ENCODE measurements at regions not wholly inside any gene's neighbourhood (a gene's known extent, or its start where the extent isn't known, plus 50 kb on each side); places are given as distances from the start of the nearest gene placed in this dataset.

DNA sequence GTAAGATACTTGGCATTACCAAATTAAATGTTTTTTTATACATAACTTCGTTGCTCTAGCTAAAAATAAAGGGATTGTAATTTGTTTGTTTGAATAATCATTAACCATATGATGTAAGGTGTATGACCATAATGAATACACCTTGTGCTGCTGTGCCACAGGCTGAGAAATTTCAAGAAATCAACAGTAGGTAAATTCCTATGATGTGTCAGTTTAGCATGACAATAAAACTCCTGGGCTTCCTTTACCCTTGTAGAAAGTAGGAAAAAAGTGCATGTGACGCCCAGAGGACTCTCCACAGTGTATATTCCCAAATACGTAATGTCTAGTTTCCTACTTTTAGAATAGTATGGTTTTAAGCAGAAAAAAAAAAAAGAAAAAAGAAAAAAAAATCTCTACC, 208.1 kb downstream of the SATB1 start:
- no peaks in the 10 kb centered on the region for H3K27me3 Mint-ChIP-seq (ENCODE audit: low read depth)
- ATAC-seq (peak; percentile 75), DNase-seq (ENCODE audit: low spot score) (no peak)
- no peaks in the 10 kb centered on the region for H3K36me3 Mint-ChIP-seq
- no peaks in the 10 kb centered on the region for H3K9me3 Mint-ChIP-seq
- peaks cover 25% of the 10 kb centered on the region for H3K4me1 Mint-ChIP-seq
- no peak overlapping the region for H3K27ac Mint-ChIP-seq
- H3K4me3 Mint-ChIP-seq: no peak overlapping the region
- ChIA-PET CTCF (no interaction called here), POLR2A (no interaction called here)
- TF ChIP-seq ZNF121 (CRISPR knock-in tag; IDR thresholded peaks at IDR 0.05): no peak
- TF ChIP-seq, protein P1, sequence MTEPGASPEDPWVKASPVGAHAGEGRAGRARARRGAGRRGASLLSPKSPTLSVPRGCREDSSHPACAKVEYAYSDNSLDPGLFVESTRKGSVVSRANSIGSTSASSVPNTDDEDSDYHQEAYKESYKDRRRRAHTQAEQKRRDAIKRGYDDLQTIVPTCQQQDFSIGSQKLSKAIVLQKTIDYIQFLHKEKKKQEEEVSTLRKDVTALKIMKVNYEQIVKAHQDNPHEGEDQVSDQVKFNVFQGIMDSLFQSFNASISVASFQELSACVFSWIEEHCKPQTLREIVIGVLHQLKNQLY (CRISPR knock-in tag; IDR thresholded peaks at IDR 0.05): no peak
- TF ChIP-seq, protein P2, sequence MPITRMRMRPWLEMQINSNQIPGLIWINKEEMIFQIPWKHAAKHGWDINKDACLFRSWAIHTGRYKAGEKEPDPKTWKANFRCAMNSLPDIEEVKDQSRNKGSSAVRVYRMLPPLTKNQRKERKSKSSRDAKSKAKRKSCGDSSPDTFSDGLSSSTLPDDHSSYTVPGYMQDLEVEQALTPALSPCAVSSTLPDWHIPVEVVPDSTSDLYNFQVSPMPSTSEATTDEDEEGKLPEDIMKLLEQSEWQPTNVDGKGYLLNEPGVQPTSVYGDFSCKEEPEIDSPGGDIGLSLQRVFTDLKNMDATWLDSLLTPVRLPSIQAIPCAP (CRISPR knock-in tag; IDR thresholded peaks at IDR 0.05): no peak
- no peak for TF ChIP-seq TEAD4 (CRISPR knock-in tag; IDR thresholded peaks at IDR 0.05)
- TF ChIP-seq MYBL2 (CRISPR knock-in tag; IDR thresholded peaks at IDR 0.05): no peak
- TF ChIP-seq, protein P3, sequence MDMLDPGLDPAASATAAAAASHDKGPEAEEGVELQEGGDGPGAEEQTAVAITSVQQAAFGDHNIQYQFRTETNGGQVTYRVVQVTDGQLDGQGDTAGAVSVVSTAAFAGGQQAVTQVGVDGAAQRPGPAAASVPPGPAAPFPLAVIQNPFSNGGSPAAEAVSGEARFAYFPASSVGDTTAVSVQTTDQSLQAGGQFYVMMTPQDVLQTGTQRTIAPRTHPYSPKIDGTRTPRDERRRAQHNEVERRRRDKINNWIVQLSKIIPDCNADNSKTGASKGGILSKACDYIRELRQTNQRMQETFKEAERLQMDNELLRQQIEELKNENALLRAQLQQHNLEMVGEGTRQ (CRISPR knock-in tag; IDR thresholded peaks at IDR 0.05): no peak
- no peak for TF ChIP-seq PRRX2 (CRISPR knock-in tag; IDR thresholded peaks at IDR 0.05)
- TF ChIP-seq, protein P4, sequence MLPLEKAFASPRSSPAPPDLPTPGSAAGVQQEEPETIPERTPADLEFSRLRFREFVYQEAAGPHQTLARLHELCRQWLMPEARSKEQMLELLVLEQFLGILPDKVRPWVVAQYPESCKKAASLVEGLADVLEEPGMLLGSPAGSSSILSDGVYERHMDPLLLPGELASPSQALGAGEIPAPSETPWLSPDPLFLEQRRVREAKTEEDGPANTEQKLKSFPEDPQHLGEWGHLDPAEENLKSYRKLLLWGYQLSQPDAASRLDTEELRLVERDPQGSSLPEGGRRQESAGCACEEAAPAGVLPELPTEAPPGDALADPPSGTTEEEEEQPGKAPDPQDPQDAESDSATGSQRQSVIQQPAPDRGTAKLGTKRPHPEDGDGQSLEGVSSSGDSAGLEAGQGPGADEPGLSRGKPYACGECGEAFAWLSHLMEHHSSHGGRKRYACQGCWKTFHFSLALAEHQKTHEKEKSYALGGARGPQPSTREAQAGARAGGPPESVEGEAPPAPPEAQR (CRISPR knock-in tag; IDR thresholded peaks at IDR 0.05): no peak
- TF ChIP-seq, protein P5, sequence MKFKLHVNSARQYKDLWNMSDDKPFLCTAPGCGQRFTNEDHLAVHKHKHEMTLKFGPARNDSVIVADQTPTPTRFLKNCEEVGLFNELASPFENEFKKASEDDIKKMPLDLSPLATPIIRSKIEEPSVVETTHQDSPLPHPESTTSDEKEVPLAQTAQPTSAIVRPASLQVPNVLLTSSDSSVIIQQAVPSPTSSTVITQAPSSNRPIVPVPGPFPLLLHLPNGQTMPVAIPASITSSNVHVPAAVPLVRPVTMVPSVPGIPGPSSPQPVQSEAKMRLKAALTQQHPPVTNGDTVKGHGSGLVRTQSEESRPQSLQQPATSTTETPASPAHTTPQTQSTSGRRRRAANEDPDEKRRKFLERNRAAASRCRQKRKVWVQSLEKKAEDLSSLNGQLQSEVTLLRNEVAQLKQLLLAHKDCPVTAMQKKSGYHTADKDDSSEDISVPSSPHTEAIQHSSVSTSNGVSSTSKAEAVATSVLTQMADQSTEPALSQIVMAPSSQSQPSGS (CRISPR knock-in tag; IDR thresholded peaks at IDR 0.05; ENCODE audit: borderline replicate concordance, low read depth): no peak
- no peak for TF ChIP-seq TEAD1 (CRISPR knock-in tag; IDR thresholded peaks at IDR 0.05)
- TF ChIP-seq CBFB (CRISPR knock-in tag; IDR thresholded peaks at IDR 0.05; ENCODE audit: low read depth): no peak
- TF ChIP-seq ZNF317 (CRISPR knock-in tag; IDR thresholded peaks at IDR 0.05; ENCODE audit: borderline replicate concordance, low read depth): no peak
- TF ChIP-seq ZNF219 (CRISPR knock-in tag; IDR thresholded peaks at IDR 0.05; ENCODE audit: borderline replicate concordance): no peak
- no peak for TF ChIP-seq GTF2I (CRISPR knock-in tag; conservative IDR thresholded peaks at IDR 0.05)
- TF ChIP-seq, protein P6, sequence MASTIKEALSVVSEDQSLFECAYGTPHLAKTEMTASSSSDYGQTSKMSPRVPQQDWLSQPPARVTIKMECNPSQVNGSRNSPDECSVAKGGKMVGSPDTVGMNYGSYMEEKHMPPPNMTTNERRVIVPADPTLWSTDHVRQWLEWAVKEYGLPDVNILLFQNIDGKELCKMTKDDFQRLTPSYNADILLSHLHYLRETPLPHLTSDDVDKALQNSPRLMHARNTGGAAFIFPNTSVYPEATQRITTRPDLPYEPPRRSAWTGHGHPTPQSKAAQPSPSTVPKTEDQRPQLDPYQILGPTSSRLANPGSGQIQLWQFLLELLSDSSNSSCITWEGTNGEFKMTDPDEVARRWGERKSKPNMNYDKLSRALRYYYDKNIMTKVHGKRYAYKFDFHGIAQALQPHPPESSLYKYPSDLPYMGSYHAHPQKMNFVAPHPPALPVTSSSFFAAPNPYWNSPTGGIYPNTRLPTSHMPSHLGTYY (CRISPR knock-in tag; IDR thresholded peaks at IDR 0.05): no peak
- no peak for TF ChIP-seq SP1 (CRISPR knock-in tag; conservative IDR thresholded peaks at IDR 0.05)
- no peak for TF ChIP-seq ZNF138 (CRISPR knock-in tag; conservative IDR thresholded peaks at IDR 0.05)

DNA sequence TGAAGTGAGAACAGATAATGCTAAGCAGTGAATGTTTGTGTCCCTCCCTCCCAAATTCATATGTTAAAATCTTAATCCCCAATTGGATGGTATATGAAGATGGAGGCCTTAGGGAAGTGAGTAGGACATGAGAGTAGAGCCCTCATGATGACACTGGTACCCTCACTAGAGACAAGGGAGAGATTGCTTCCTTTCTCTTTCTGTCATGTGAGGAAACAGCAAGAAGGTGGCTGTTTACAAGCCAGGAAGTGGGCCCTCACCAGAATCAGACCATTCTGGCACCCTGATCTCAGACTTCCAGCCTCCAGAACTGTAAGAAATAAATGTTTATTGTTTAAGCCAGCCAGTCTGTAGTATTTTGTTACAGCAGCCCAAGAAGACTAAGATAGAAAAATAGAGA, 209.5 kb downstream of the SATB1 start:
- POLR2A ChIA-PET: no interaction called here
- ATAC-seq (peak; percentile 67), DNase-seq (ENCODE audit: low spot score) (no peak)
- H3K4me1 Mint-ChIP-seq: peaks cover 25% of the 10 kb centered on the region
- H3K36me3 Mint-ChIP-seq: no peaks in the 10 kb centered on the region
- TF ChIP-seq NR1H2 (CRISPR knock-in tag; IDR thresholded peaks at IDR 0.05) (no peak), IRF2 (CRISPR knock-in tag; IDR thresholded peaks at IDR 0.05; ENCODE audit: borderline replicate concordance, low read depth) (no peak), MXD4 (CRISPR knock-in tag; IDR thresholded peaks at IDR 0.05; ENCODE audit: borderline replicate concordance) (no peak), ZNF263 (CRISPR knock-in tag; IDR thresholded peaks at IDR 0.05; ENCODE audit: low read depth) (no peak), JUN (CRISPR knock-in tag; IDR thresholded peaks at IDR 0.05) (no peak), FOXJ3 (CRISPR knock-in tag; IDR thresholded peaks at IDR 0.05; ENCODE audit: borderline replicate concordance) (no peak)
- TF ChIP-seq, protein P7, sequence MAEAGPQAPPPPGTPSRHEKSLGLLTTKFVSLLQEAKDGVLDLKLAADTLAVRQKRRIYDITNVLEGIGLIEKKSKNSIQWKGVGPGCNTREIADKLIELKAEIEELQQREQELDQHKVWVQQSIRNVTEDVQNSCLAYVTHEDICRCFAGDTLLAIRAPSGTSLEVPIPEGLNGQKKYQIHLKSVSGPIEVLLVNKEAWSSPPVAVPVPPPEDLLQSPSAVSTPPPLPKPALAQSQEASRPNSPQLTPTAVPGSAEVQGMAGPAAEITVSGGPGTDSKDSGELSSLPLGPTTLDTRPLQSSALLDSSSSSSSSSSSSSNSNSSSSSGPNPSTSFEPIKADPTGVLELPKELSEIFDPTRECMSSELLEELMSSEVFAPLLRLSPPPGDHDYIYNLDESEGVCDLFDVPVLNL (CRISPR knock-in tag; IDR thresholded peaks at IDR 0.05; ENCODE audit: borderline replicate concordance, low read depth): no peak
- TF ChIP-seq, protein P8, sequence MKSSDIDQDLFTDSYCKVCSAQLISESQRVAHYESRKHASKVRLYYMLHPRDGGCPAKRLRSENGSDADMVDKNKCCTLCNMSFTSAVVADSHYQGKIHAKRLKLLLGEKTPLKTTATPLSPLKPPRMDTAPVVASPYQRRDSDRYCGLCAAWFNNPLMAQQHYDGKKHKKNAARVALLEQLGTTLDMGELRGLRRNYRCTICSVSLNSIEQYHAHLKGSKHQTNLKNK (CRISPR knock-in tag; IDR thresholded peaks at IDR 0.05): no peak
- no peaks in the 10 kb centered on the region for H3K27me3 Mint-ChIP-seq (ENCODE audit: low read depth)
- no peak overlapping the region for H3K27ac Mint-ChIP-seq
- no peaks in the 10 kb centered on the region for H3K9me3 Mint-ChIP-seq
- CTCF ChIA-PET: no interaction called here
- no peak overlapping the region for H3K4me3 Mint-ChIP-seq

Measured in WTC11 (cell line).